GM23248 (cell line): ENCODE measurements at regions not wholly inside any gene's neighbourhood (a gene's known extent, or its start where the extent isn't known, plus 50 kb on each side); places are given as distances from the start of the nearest gene placed in this dataset.
A peak's percentile ranks its signal among the peaks of the same experiment; 100 is the strongest.
"Not testable (repeated sequence)": the region's sequence is repeated elsewhere in the genome, so short reads cannot be mapped to it uniquely, and the experiment has no call there.

Experiments used
- DNase-seq: peaks from one replicate; pipeline ENCODE4 v3.0.0-alpha.2; 2015
- H2AFZ ChIP-seq: fragments of 200-600 bp; sonication (generic); 2 replicates; pipeline ENCODE4 v1.6.1; 2016; ENCODE audit warnings: antibody characterized with exemption
- H3F3A ChIP-seq: fragments of 200-600 bp; sonication (generic); 2 replicates; pipeline ENCODE4 v1.6.1; 2016; ENCODE audit warnings: mild to moderate bottlenecking, antibody characterized with exemption, mixed run types; ENCODE audit not compliant: insufficient read depth
- H3K27ac ChIP-seq: fragments of 200-600 bp; sonication (generic); 2 replicates; pipeline ENCODE4 v1.5.1; 2016; ENCODE audit warnings: mild to moderate bottlenecking
- H3K27me3 ChIP-seq: fragments of 200-600 bp; sonication (generic); replicated peaks from 2 replicates; pipeline ENCODE4 v1.6.1; 2016; ENCODE audit warnings: mild to moderate bottlenecking; ENCODE audit not compliant: insufficient read depth
- H3K36me3 ChIP-seq: fragments of 200-600 bp; sonication (generic); 2 replicates; pipeline ENCODE4 v1.6.1; 2016; ENCODE audit warnings: low read depth, mild to moderate bottlenecking
- H3K4me1 ChIP-seq: fragments of 200-600 bp; sonication (generic); 2 replicates; pipeline ENCODE4 v1.6.1; 2016; ENCODE audit warnings: mild to moderate bottlenecking; ENCODE audit not compliant: insufficient read depth
- H3K4me2 ChIP-seq: fragments of 200-600 bp; sonication (generic); one replicate; pipeline ENCODE4 v1.6.1; 2016; ENCODE audit warnings: mild to moderate bottlenecking; ENCODE audit not compliant: unreplicated experiment
- H3K4me3 ChIP-seq: fragments of 200-600 bp; sonication (generic); 2 replicates; pipeline ENCODE4 v1.5.1; 2016; ENCODE audit warnings: mild to moderate bottlenecking
- H3K79me2 ChIP-seq: fragments of 200-600 bp; sonication (generic); 2 replicates; pipeline ENCODE4 v1.6.1; 2016; ENCODE audit warnings: mild to moderate bottlenecking; ENCODE audit not compliant: insufficient read depth
- H3K9ac ChIP-seq: fragments of 200-600 bp; sonication (generic); 2 replicates; pipeline ENCODE4 v1.6.1; 2016; ENCODE audit warnings: mild to moderate bottlenecking
- H3K9me2 ChIP-seq: fragments of 200-600 bp; sonication (generic); 2 replicates; pipeline ENCODE4 v1.6.1; 2016; ENCODE audit warnings: mixed run types, mild to moderate bottlenecking, moderate library complexity; ENCODE audit not compliant: insufficient read depth
- H3K9me3 ChIP-seq: fragments of 200-600 bp; sonication (generic); one replicate; pipeline ENCODE4 v1.6.1; 2017; ENCODE audit warnings: low read depth
- H4K20me1 ChIP-seq: fragments of 200-600 bp; sonication (generic); 2 replicates; pipeline ENCODE4 v1.6.0; 2016; ENCODE audit not compliant: insufficient read depth
- EZH2 ChIP-seq: fragments of 200-600 bp; sonication (generic); IDR thresholded peaks from 2 replicates; pipeline ENCODE4 v1.6.1; 2018; ENCODE audit warnings: antibody characterized with exemption, mild to moderate bottlenecking; ENCODE audit not compliant: insufficient read depth, poor library complexity, severe bottlenecking
- EZH2phosphoT487 ChIP-seq: fragments of 200-600 bp; sonication (generic); IDR thresholded peaks from 2 replicates; pipeline ENCODE4 v1.6.1; 2018; ENCODE audit warnings: antibody characterized with exemption, moderate library complexity, mild to moderate bottlenecking, low read depth; ENCODE audit not compliant: insufficient read depth
- WGBS, 2 experiments: methylation state at CpG; one replicate each; pipeline ENCODE4 v1.1.6; 2015 to 2017; ENCODE audit warnings: low lambda C conversion rate in 2 of 2, low coverage in 1 of 2; ENCODE audit errors: missing lambda C conversion rate in 2 of 2; 5-methylcytosine and 5-hydroxymethylcytosine counted together
- in situ Hi-C: fragments of 300-500 bp; cut with MboI; formaldehyde crosslinking; loops from 2 replicates; pipeline ENCODE4 v1.15.0; 2020

DNA sequence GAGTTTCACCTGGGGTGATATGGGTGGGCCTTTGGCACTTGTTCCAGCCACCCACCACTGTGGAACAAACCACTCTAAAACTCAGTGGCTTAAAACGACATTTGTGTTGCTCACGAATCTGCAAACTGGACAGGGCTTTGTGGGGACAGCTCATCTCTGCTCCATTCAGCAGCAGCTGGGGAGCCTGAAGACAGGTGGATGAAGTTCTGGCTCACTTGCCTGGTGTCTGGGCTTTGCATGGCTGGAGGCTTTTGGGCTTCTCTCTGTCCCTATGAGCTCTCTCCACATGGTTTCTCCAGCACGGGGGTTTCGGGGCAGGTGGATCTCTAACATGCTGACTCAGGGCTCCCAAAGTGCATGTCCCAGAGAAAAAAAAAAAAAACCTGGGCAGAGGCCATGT is 93.0 kb upstream of the GLI2 start:
- Histone ChIP-seq H3K4me2 (no peak overlapping the region), H3K27ac (no peak overlapping the region), H2AFZ (no peak overlapping the region), H3K4me1 (peaks cover 5% of the 10 kb centered on the region; the same call in 1 of the 2 replicates), H3K79me2 (no peaks in the 10 kb centered on the region), H3K9me2 (no peaks in the 10 kb centered on the region), H3K27me3 (no peaks in the 10 kb centered on the region), H3K36me3 (no peaks in the 10 kb centered on the region), H3F3A (no peaks in the 10 kb centered on the region), H3K9me3 (no peaks in the 10 kb centered on the region), H3K4me3 (no peak overlapping the region), H3K9ac (no peak overlapping the region), H4K20me1 (no peaks in the 10 kb centered on the region)
- no peak for TF ChIP-seq EZH2
- TF ChIP-seq EZH2phosphoT487 = no peak
- WGBS, 2 experiments = 78 to 79% methylated on average over 4 of the region's 4 CpGs
- DNase-seq = no peak
- in situ Hi-C loops = no loop called here

DNA sequence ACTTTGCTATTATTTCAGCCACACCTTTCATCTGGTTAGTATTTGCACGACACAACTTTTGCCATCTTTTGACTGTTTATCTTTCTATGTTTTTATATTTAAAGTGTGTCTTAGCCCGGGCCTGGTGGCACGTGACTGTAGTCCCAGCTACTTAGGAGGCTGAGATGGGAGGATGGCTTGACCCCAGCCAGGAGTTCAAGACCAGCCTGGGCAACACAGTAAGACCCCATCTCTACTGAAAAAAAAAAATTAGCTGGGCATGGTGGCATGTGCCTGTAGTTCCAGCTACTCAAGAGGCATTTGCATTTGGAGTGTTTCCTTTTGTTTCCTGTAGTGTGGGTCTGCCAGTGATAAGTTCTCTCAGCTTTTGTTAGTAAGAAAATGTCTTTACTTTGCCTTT is 88.7 kb upstream of the GLI2 start:
- Histone ChIP-seq H3K27ac (no peak overlapping the region), H3K27me3 (no peaks in the 10 kb centered on the region), H3K36me3 (no peaks in the 10 kb centered on the region), H3K4me2 (no peak overlapping the region), H3K9ac (no peak overlapping the region), H3K79me2 (no peaks in the 10 kb centered on the region), H2AFZ (no peak overlapping the region), H3K4me3 (no peak overlapping the region), H3F3A (peaks cover 6% of the 10 kb centered on the region; the same call in 1 of the 2 replicates), H4K20me1 (no peaks in the 10 kb centered on the region), H3K4me1 (no peaks in the 10 kb centered on the region; the same call in 1 of the 2 replicates), H3K9me3 (no peaks in the 10 kb centered on the region), H3K9me2 (no peaks in the 10 kb centered on the region)
- WGBS, 2 experiments = 3 to 4% methylated on average over 3 of the region's 3 CpGs
- DNase-seq = no peak
- TF ChIP-seq EZH2 (no peak), EZH2phosphoT487 (no peak)
- in situ Hi-C loops = no loop called here

DNA sequence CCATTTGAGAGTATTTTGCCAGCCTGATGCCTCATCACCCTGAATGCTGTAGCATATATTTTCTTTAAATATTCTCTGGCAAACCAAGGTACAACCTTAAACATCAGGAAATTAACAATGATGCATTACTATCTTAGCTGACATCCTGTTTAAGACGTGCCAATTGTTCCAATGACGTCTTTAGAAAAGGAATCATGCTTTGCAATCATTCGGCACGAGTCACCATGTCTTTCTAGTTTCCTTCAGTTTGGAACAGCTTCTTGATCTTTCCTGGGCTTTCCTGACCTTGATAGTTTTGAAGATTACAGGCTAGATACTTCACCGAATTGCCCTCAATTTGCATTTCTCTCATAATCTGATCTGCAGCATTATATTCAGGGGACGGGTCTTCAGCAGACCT is 88.2 kb upstream of the GLI2 start:
- no peak overlapping the region for H3K4me2 ChIP-seq
- WGBS, 2 experiments = 32 to 40% methylated on average over 6 of the region's 6 CpGs
- no peak overlapping the region for H3K4me3 ChIP-seq
- H2AFZ ChIP-seq = no peak overlapping the region
- peak; percentile 64 for DNase-seq
- H3K4me1 ChIP-seq = no peaks in the 10 kb centered on the region; the same call in 1 of the 2 replicates
- H3K9me3 ChIP-seq = no peaks in the 10 kb centered on the region
- TF ChIP-seq EZH2phosphoT487 (no peak), EZH2 (no peak)
- no peaks in the 10 kb centered on the region for H3K9me2 ChIP-seq
- no peaks in the 10 kb centered on the region for H3K79me2 ChIP-seq
- no peaks in the 10 kb centered on the region for H3K36me3 ChIP-seq
- in situ Hi-C loops = no loop called here
- no peak overlapping the region for H3K9ac ChIP-seq
- no peaks in the 10 kb centered on the region for H3K27me3 ChIP-seq
- peaks cover 6% of the 10 kb centered on the region; the same call in 1 of the 2 replicates for H3F3A ChIP-seq
- no peaks in the 10 kb centered on the region for H4K20me1 ChIP-seq
- no peak overlapping the region for H3K27ac ChIP-seq

DNA sequence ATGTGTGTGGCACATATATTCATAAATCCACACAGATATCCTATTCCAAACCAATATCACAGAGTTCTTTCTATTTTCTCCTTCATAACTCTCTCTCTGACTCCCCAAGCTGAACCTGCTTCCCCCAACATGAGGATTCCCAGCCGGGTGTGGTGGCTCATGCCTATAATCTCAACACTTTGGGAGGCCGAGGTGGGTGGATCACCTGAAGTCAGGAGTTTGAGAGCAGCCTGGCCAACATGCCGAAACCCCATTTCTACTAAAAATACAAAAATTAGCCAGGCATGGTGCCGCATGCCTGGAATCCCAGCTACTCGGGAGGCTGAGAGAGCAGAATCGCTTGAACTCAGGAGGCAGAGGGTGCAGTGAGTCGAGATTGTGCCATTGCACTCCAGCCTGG is 86.3 kb upstream of the GLI2 start:
- H3K27ac ChIP-seq, H3K4me2 ChIP-seq, DNase-seq, H2AFZ ChIP-seq, H3K9me3 ChIP-seq, H3K36me3 ChIP-seq, H4K20me1 ChIP-seq, H3F3A ChIP-seq, H3K9ac ChIP-seq, H3K4me3 ChIP-seq, in situ Hi-C loops, H3K79me2 ChIP-seq, H3K4me1 ChIP-seq, H3K9me2 ChIP-seq, H3K27me3 ChIP-seq: not testable (repeated sequence)
- 61 to 67% methylated on average over 7 of the region's 7 CpGs for WGBS, 2 experiments

DNA sequence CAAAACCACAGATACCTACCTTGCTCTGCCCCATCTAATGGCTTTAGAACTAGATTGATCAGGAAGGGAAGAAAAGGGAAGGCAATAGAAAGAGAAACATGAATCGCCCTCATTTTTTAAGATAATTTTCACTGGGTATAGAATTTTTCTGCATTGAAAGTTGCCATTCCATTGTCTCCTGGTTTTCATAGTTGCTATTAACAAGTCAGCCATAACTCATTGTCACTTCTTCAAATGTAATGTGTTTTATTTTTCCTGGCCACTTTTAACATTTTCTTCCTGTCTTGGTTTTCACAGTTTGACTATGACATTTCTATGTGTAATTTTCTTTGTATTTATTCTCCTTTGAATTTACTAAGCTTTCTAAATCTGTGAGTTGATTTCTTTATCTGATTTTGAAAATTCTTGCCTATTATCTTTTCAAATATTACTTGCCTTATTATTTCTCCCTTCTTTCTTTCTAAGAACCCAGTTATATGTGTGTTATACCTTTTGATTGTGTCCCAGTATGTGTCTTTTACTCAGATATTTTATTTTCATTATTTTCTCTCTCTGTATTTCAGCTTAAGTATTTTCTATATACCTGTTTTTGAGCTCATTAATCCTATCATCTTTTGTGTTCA is 85.5 kb upstream of the GLI2 start:
- Histone ChIP-seq H3K4me1 (peaks cover 6% of the 10 kb centered on the region; the same call in 1 of the 2 replicates), H3K9me2 (no peaks in the 10 kb centered on the region), H3K36me3 (no peaks in the 10 kb centered on the region), H3K27ac (no peak overlapping the region), H3K4me2 (no peak overlapping the region), H3K9ac (no peak overlapping the region), H3F3A (peaks cover 6% of the 10 kb centered on the region; the same call in 1 of the 2 replicates), H4K20me1 (no peaks in the 10 kb centered on the region), H3K4me3 (no peak overlapping the region), H2AFZ (no peak overlapping the region), H3K27me3 (no peaks in the 10 kb centered on the region), H3K9me3 (no peaks in the 10 kb centered on the region), H3K79me2 (no peaks in the 10 kb centered on the region)
- 13 to 44% methylated on average over 1 of the region's 1 CpG for WGBS, 2 experiments
- in situ Hi-C loops = no loop called here
- TF ChIP-seq EZH2phosphoT487 = no peak
- TF ChIP-seq EZH2 = no peak
- peak; percentile 29 for DNase-seq
